DMS153 (cell line): ENCODE measurements at regions not wholly inside any gene's neighbourhood (a gene's known extent, or its start where the extent isn't known, plus 50 kb on each side); places are given as distances from the start of the nearest gene placed in this dataset.

Experiments
- DNase-seq: peaks from one replicate; lab custom pipeline; 2025; lab: John Stamatoyannopoulos, UW

DNA sequence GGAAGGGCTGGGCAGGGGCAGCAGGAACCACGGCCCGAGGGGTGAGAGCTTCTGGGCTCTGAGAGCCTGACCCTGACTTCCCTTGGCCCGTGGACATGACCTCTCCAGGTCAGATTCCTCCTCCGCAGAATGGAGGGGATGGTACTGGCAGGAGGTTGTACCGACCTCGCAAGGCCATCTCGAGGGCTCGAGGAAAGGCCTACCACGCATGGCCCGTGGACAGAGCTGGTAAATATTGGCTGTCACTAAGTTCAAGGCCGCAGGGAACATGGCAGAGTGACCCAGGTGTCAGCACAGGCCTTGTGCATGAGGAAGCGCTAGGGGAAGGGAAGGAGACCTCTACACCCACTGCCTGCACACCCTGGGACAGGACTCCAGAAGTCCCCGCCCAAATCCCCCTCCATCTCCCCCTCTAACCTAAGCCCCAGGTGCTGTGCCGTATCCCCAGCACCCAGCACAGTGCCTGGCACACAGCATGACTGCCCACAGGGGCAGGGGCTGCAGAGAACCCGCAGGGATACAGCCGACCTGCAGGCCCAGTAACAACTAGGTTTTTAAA lies 54.9 kb upstream of the PPP2R5C start:
- DNase-seq = no peak

DNA sequence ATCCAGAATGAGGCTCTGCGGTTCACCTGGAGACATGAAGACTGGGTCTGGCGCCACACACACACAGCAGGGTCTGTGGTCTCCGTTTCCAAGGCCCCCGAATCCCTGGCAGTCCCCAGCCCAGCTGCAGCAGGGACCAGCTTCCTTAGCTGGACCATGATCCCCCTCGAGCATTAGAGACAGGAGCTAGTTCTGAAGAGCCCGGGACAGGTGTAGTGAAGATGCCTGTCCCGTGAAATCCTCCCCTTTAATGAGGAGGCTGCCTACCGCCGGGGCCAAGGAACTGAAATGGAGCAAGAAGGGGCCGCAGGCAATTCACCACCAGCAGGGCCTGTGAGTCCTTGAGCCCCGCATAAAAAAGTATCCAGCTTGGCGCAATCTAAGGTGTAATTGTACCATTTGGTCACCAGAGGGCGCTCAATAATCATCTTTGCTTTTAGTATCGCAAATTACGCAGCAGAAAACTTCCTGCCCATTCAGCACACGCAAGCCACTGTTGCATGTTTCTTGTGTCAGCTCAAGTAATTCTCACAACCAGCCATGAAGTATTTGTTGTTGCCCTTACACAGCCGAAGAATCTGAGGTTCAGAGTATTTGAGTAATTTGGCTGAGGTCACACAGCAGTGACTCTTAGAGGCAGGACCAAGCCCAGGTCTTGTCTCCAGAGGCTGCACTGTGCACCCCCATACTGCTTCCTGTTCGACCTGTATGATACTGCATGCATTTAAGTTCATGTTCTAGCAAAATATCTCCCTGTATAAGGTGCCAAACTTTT lies 54.3 kb upstream of the PPP2R5C start:
- no peak for DNase-seq

DNA sequence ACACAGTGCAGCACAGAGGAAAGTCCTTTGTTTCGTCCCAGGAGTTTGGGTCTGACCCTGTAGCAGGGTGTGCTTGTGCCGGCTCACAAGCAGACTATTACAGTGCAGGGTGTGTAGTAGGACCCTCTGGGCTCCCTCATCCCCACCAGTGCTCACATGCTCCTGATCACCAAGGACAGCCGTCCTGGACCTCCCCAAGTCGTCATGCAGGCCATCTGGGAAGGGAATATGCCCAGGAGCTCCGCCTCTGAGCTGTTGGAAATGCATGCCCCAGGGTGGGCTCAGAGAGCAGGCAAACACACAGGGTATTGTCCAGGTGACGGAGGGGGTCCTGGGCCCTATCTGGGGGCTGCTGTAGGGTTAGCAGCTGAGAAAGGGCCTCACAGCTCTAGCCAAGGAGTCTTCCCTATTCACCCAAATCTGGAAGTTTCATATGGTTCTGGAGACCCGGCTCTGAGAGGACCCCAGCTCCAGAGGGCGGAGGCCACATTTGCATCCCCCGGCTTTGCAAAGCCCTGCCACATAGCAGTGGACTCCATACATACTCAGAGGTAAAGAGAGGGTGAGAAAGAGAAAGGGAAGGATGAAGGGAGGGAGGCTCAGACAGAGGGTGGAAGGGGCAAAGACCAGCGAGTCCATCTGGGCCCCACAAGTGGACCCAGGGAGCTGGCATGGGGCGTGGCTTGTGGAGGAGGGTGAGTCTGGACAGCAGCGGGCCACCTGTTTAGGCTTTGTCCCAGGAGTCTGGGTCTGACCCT lies 53.5 kb upstream of the PPP2R5C start:
- DNase-seq = no peak

GRCh38 chr14:101708853-101709532 lies 52.5 kb upstream of the PPP2R5C start:
- DNase-seq = no peak

DNA sequence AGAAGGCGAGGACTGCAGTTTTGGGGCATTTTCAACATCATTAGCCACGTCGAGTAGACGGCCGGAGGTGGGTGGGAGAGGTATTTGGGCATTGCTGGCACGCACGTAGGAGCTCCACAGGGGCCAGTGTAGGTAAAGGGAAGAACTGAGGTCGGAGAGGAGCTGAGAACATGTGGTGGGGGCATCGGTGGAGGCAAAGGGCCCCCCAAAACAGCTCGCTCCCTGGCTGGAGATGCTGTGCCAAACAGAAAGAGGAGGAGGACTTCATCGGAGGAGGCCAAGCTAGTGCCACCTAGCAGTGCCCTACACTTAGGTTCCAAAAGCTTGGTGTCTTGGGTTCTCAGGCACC lies 52.0 kb upstream of the PPP2R5C start:
- no peak for DNase-seq

- no peak for DNase-seq
These were observed 51.3 kb upstream of the PPP2R5C start for GRCh38 chr14:101709962-101710931.

DNA sequence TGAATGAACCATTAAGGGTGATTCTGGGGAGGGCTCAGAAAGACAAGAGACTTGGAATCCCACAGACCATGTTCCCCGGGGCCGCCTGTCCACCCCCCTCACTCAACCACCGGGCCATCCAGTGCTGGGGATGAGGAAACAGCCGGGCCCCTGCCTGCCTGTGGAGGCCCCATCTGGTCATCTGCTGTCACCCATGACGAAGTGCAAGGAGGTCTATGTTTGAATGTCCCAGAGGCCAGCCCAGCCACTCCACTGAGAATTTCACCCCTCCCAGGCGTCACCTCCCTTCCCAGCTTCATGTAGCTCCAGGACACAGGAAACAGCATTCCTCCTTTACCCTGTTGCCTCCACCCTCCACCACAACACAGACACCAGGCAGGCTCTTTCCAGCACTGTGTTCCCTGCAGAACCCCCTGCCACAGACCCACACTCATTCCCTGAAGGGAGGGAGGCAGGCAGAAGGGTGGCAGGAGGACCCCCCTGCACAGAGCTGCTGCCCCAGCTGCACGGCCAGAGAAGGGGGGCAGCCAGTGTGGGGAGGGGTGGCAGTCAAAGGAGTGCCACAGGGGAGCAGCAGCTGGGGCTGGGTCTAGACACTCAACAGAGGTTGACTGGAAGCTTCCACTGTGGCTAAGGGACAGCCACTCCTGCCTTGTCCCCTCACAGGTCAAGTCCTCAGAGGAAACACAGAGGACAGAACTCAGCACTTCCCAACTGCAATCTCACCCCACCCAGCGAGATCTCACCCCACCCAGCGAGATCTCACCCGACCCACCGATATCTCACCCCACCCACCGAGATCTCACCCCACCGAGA lies 50.3 kb upstream of the PPP2R5C start:
- DNase-seq = no peak
